DOHH2 (cell line): ENCODE measurements at regions not wholly inside any gene's neighbourhood (a gene's known extent, or its start where the extent isn't known, plus 50 kb on each side); places are given as distances from the start of the nearest gene placed in this dataset.

ENCODE experiments used
- EZH2phosphoT487 ChIP-seq: fragments of 200-600 bp; sonication (generic); IDR thresholded peaks from 2 replicates; pipeline ENCODE4 v1.6.1; 2017; ENCODE audit warnings: borderline replicate concordance, mild to moderate bottlenecking, antibody characterized with exemption, low read length, moderate library complexity, mixed read lengths
- TF ChIP-seq, protein P1 (sequence below): fragments of 200-600 bp; sonication (generic); IDR thresholded peaks from one replicate; pipeline ENCODE4 v1.5.1; 2014; ENCODE audit warnings: antibody characterized with exemption, mild to moderate bottlenecking, low read depth, low read length; ENCODE audit not compliant: poor library complexity, severe bottlenecking

DNA sequence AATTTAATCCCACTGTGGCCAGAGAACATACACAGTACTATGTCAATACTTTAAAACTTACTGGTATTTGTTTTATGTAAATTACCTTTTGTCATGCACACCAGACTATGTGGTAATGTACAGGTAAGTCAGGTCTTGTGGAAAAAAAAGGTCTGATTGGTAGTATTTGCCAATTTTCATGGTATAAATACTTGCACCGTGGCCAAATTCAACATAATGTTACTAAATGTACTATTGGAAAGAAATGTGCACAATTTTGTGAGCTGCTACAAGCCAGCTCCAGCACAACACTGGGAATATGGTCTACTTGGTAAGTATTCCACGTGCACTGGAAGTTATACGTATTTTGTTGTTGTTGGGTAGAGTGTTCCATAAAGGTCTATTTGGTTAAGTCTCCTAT lies 392.5 kb downstream of the RPS24 start:
- TF ChIP-seq, protein P1, sequence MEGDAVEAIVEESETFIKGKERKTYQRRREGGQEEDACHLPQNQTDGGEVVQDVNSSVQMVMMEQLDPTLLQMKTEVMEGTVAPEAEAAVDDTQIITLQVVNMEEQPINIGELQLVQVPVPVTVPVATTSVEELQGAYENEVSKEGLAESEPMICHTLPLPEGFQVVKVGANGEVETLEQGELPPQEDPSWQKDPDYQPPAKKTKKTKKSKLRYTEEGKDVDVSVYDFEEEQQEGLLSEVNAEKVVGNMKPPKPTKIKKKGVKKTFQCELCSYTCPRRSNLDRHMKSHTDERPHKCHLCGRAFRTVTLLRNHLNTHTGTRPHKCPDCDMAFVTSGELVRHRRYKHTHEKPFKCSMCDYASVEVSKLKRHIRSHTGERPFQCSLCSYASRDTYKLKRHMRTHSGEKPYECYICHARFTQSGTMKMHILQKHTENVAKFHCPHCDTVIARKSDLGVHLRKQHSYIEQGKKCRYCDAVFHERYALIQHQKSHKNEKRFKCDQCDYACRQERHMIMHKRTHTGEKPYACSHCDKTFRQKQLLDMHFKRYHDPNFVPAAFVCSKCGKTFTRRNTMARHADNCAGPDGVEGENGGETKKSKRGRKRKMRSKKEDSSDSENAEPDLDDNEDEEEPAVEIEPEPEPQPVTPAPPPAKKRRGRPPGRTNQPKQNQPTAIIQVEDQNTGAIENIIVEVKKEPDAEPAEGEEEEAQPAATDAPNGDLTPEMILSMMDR, result no peak
- TF ChIP-seq EZH2phosphoT487, result no peak
